ENCODE measurements at regions not wholly inside any gene's neighbourhood (a gene's known extent, or its start where the extent isn't known, plus 50 kb on each side); places are given as distances from the start of the nearest gene placed in this dataset.

DNA sequence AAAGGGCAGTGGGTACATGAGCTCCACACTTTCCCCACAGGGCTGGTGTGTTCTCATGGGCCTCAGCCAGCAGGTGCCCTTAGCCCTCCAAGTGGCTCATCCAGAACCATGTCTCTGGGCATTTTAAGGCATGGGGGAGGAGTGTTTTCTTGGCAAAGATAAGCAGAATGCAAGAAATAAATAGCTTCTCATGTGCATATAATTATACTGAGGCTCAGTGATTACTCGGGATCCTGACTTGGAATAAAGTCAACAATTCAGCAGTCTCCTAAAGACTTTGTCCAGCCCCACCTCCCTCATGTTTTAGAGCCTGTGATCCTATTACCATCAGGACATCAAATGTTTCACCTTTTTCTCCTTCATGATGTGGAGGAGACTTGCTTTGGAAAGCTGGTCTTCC, 92.7 kb upstream of the COG2 start:
- TF ChIP-seq GATA2 (IDR thresholded peaks at IDR 0.05; ENCODE audit: low read depth, low read length) (no peak), GATA3 (IDR thresholded peaks at IDR 0.05; ENCODE audit: low read depth, low read length) (no peak)

Data from SH-SY5Y (cell line).